Activated CD4-positive, alpha-beta T cell treated with anti-CD3 and anti-CD28 coated beads, Interleukin-2, Interleukin-4, amounts not matched to agents 100 ng/mL and 50 ng/mL, durations not matched to agents 16 hours and 8 hours (primary cell): ENCODE measurements at regions not wholly inside any gene's neighbourhood (a gene's known extent, or its start where the extent isn't known, plus 50 kb on each side); places are given as distances from the start of the nearest gene placed in this dataset.
"Not testable (repeated sequence)": the region's sequence is repeated elsewhere in the genome, so short reads cannot be mapped to it uniquely, and the experiment has no call there.

ENCODE experiments used
- DNase-seq: peaks from one replicate; pipeline ENCODE4 v3.0.0-alpha.2; 2020; ENCODE audit warnings: low spot score

DNA sequence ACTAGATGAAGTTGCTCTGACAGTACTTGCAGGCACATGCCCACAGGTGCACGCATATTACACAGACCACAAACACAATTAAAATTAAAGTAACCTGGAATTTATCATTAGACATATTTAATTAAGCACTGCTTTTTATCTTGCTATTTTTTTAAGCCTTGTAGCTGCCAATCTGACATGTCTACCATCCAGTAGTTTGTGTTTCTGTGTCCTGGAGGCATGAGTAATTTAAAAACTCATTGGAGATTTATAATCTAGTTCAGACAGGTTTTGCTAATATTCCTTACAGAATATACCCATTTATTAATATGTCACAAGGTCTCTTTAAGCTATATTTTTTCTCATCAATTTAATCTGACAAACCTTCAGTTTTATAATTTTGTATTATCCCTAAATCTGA, 445.0 kb upstream of the KLF6 start:
- no peak for DNase-seq

DNA sequence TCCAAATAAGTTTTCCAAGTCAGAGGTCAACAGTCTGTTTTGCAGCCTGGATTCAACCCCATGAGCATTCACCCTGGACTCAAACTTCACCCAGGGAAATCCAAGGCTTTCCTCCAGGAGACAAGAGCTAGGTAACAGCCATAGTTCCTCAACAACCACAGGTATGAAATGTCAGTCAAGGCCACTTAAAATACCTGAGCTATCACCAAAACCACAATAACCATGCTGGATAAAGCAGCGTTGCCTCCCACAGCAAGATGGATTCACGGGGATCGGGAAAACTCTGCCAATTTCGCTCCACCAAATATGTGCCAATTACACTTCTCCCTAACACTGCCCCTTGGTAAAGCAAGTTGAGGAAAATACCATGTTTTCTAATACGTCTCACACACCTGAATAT, 444.1 kb upstream of the KLF6 start:
- no peak for DNase-seq

DNA sequence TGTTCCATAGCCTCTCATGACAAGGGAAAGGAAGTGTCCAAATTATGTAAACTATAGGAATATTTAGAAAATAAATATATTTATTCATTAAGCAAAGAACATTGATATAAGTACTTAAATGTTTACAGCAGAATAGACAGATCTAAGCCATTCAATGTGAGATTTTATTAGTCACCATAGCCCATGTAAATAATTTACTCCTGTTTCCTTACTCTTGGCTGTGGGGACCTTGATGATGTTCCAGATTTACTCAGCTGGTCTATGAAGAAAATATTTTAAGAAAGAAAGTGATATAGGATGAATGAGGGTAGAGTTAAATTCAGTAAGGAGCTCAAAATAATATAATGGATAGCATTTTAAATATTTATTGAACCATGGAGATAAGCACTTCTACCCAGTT, 442.6 kb upstream of the KLF6 start:
- no peak for DNase-seq

DNA sequence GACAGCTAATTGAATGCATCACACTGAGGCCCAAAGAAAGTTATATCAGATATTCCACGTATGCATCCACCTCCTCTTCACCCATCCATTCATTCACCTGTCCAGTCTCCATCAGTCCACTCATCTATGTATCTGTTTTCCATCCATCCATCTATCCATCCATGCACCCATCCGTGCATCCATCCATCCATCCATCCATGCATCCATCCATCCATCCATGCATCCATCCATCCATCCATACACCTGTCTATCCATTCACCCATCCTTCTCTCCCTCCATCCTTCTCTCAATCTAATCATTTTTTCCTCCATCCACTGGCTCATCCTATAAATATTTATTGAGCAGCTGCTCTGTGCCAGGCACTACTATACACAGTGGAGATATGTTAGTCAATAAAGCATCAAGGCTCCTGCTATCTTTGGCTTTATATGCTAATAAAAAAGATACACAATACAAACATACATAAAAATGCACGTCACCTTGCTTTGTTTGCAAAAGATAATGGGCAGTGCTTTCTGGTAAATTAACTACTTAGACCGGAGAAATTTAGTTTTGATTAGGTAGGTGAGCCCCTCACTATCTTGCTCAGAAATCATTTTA, 442.0 kb upstream of the KLF6 start:
- no peak for DNase-seq

DNA sequence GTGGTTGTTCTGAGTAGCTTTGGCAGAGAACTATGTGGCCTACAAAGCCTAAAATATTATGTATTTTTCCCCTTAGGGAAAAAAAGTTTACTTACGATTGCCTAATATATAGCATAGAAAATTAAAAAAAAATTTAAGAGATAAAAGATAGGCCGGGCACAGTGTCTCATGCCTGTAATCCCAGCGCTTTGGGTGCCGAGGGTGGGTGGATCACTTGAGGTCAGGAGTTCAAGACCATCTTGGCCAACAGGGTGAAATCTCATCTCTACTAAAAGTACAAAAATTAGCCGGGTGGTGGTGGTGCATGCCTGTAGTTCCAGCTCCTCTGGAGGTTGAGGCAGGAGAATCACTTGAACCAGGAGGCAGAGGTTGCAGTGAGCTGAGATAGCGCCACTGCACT, 439.2 kb upstream of the KLF6 start:
- no peak for DNase-seq

DNA sequence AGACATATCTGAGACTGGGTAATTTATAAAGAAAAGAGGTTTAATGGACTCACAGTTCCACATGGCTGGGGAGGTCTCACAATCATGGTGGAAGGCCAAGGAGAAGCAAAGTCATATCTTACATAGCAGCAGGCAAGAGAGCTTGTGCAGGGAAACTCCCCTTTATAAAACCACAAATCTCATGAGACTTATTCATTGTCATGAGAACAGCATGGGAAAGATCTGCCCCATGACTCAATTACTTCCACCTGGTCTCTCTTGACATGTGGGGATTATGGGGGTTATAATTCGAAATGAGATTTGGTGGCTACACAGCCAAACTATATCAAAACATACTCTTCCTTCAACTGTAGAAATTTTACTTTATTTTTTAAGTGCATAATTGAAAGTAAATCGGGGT, 436.3 kb upstream of the KLF6 start:
- DNase-seq = not testable (repeated sequence)

DNA sequence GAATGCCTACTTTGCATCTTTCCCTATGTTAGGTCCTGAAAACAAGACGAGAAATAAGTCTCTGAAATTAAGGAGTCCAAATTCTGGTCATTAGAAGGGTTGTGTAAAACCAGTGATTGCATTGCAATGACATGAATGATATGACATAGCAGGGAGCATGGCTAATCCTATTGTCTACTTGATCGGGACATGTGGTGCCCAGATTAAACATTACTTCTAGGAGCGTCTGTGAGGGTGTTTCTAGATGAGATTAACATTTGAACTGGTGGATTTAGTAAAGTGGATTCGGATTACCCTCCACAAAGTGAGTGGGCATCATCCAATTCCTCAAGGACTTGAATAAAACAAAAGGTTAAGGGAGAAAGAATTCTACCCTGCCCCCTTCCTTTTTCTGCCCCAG, 434.9 kb upstream of the KLF6 start:
- no peak for DNase-seq

DNA sequence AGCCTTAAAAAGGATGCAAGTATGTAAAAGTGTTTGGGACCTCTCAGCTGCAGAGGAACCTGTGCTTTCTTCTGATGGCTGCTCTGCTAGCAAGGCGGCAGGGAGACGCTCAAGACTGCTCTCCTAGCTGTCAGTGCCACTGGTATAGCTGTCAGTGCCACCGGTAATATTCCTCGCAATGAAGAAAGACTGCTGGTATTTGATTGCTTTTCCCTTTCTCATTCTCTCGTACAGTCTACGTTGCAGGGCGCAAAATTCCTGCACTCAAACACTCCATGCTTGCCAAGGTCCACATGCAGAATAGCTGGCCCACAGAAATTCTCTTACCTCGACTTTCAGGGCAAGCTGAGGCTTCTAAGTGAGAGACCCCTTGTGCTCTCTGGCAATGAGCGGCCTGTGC, 432.6 kb upstream of the KLF6 start:
- DNase-seq = no peak

DNA sequence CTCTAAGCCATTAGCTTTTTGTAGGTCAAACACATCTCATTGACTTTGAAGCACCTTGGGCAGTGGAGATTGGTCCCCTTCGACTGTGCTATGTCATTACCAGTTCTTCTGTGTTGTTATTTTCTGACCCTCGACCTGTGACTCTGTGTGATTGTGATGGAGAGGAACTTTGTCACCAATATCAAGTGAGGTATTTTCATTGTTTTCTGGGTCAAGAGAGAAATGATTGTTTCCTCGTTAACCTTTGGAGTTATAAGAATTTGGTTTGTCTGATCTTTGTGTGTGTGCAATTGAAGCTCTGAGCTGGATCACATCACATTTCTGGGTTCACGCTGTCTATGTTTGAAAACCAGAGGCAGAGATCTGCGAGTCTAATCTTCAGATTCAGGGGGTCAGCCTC, 432.2 kb upstream of the KLF6 start:
- no peak for DNase-seq

DNA sequence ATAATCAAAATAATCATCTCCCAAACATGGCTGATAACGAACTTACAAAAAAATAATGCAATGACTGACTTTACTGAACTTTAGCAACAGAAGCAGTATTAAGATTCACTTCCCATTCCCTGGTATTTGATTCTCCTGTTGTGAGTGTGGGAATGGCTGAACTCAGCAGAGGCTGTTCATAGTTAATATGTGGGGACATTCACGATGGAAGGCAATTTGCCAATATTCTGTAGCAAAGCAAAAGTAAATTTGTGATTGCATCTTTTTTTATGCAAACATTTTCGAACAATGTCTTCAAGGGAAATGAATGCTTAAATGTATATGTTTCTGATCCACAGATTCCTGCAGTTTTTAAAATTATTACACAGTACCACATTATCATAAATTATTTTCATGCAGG, 431.7 kb upstream of the KLF6 start:
- DNase-seq = no peak

DNA sequence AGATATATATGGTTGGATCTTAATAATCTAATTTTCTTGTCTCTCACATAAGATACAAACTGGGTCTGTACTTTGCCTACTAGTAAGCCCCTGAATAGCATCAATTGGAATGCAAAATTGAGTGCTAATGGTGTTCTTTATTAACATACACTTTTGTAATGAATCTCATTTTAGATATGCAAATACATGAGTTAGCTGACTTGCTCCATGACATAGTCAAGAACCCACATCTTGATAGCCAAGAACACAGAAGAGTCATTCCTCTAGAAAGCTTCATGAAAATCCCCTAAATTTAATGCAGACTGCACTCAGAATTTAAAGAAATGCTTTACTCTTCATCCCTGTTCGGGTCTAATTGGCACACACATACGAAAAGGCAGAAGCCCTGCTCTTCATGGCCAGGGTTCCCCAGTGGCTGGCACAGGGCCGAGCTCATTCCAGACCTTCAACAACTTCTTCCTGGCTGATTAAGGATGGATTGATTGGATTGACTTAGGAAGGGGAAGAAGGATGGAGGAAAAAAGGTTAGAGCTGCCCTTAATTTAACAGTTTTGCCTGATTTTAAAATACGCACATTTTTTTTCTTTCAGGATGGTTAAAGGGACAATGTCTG, 431.1 kb upstream of the KLF6 start:
- DNase-seq = no peak

DNA sequence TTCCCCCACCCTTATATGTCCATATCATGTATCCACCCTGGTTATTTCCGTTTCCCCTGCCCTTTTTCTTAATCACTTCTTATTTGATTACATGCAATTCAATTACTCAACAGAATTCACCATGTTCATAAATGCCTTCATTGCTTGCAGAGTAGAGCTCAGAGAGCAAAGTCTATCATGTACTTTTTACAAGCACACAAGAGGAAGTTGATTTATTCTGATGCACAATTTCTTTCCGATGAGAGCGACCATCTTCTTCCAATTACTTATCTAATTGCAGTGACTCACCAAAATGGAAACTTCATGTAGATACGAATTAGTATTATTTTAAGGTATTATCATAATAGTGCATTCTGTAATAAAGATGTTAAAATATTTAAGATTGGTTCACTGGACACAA, 430.5 kb upstream of the KLF6 start:
- no peak for DNase-seq

DNA sequence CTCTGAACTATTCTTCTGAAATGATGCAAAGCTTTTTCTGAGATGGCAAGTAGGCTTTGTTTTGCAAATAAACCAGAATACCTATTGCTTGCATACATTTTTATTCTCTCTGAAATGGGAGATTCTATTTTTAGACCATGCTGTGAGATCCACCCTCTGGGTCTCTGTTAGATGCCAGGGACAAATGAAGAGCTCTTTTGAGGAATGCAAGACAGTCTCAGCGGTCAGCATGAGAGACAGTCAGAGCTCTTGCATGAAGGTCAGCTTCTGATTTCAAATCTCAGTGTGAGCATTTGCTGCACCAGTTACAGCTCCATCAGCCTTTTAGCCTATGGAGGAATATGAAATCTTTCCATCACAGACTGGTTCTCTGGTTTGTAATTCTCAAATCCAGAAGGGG, 429.9 kb upstream of the KLF6 start:
- no peak for DNase-seq

DNA sequence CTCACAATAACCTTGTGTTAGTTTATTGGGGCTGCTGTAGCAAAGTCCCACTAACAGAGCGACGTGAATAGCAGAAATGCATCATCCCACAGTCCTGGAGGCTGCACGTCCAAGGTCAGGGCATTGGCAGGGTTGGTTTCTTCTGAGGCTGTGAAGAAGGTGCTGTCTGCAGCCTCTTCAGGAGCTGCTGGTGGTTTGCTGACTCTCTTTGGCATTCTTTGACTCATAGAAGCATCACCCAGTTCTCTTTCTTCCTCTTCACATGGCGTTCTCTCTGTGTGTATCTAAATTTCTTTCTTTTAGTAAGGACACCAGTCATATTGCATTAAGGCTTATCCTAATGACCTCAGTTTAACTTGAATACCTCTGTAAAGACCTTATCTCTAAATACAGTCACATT, 428.4 kb upstream of the KLF6 start:
- DNase-seq = no peak

DNA sequence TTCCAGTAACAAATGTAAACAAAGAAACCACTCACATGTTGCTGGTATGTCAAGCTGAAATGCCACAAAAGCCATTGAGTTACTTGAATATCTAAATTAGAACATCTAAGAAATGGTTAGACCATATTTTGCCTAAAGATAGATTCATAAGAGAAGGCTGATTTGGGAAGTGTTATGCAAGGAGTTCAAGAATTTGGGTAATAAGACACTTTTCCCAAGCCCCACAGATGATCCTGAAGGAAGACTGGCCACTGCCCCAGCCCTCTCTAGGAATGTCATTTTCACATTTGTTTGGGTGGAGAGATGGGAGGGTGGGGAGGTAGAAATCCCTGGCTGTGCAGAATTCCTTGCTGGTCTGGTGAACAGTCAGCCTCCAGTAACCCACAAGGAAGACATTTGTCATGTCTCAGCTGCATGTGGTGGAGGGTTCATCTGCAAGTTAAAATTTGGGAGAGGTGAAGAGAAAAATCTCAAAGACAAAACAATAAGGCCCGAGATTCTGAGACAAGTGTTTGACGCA, 427.2 kb upstream of the KLF6 start:
- no peak for DNase-seq

DNA sequence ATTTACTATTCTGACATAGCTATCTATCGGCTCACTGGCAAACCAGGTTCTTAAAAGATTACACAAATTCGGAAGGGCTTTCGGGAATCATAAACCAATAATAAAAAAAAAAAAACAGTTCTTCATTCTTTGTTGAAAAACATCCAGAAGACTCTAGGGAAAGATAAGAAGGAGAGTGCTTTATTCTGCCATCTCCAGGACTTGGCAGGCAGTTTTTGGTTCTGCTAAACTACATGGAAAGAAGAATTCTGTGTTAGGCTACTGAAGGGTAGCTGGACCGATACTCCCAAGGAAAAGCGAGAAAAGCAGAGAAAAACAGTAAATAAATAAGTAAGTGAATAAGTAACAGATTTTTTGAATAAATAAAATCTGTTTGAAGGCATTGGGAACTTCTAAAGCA, 423.5 kb upstream of the KLF6 start:
- DNase-seq = no peak

DNA sequence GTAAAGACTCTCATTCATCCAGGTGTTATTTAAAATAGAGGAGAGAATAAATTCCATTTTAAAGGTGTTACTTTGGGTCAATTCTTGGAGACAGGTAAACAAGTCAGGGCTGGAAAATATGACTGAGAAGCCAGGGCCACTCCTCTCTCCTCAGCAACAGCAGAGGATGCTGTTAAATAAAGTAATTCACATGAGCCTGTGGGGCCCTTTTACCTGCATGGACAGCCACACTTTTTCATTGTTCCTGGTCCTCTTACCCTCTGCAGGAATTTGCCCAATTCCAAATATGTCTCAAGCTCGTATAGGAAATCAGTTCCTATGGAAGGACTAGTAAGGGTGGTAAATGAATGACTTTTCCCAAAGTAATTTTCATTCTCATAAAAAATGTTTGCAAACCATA, 420.1 kb upstream of the KLF6 start:
- DNase-seq = no peak

DNA sequence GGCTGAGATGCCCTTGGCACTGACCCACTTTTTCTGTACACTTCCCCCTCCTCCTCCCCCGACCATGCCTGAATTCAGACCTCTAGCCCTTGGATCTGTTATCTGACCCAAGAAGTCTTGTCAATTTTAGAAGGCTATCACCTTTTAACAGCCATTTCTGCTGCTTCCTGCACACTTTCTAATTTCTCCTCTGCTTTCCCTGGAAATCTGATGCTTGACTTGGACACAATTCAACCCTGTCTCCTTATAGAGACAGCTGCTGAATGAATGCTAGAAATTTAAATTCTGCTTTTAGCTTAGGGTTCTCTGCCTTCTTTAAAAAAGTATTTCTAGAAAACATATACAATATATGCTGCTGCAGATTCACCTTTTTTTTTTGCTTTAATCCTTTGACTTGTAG, 417.9 kb upstream of the KLF6 start:
- DNase-seq = no peak

DNA sequence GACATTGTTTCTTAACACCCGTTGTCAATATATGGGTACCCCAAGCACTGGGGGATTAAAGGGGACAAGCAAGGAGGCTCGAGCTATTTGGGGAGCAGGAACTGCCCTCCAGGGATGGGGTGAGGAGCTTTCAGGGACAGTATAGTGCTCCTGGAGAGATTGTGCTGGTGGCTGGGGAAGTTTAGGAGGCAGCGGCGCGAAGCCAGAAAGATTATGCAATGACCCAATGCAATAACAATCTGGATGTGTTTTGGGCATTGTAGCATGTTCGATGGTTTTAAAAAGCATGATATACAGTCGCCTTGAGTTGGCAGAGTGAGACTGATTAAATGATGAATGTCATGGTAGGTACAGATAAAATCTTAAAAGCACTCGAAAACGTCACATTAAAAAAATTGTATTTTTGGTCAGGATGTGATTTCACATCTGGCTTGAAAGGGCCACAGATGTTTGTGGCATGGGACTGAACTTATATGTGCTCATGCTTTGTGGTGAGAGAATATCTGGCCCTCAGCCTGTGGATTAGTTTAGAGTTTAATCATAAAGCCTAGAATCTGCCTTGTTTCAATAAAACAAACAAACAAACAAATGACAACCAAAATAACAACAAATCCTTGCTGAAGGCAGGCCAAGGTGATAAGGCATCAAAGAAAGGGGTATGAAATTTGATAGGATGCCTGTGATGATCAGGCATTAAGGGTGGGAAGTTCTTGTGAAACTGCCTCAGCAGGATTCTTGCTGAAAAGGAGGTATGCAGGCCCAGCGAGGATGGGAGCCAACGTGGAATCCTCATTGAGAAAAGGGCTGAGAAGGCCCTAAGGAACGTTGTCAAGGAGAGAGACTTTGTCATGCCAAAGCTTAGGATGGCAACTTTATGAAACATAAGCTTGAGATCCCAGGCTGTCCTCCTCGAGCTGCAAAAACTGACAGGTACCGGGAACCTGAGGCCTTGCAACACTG, 417.1 kb upstream of the KLF6 start:
- no peak for DNase-seq

DNA sequence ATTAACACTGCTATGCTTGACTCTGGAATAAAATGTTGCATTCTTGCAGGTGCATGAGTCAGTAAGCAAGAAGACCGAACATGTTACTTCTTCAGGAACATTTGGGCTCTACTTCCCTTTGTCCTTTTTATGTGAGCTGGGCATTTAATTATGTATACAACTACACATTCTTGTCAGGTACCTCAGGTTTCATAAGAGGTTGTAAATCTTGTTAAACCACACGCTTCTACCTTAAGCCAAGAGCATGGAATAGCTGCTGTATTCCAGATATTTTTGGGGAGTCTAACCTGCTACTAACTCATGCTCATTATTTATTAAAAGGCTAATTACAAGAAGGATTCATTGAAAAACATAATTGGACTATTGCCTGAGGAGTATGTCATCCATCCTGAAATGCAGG, 414.2 kb upstream of the KLF6 start:
- no peak for DNase-seq

DNA sequence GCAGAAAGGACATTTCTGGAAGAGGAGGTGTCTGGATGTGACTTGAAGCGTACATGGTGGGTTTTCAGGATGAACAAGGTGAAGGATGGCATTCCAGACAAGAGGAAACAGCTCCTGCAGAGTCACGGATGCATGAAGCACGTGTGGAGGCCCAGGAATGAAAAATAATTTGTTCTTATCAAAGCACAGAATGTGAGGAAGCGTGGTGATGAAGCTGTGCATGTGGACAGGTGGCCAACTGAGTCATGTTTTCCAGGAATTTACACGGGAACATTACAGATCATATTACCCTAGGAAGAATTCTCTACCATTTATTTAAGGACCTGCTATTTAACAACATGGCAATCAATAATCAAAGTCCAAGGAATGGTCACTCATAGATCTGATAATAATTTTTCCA, 413.2 kb upstream of the KLF6 start:
- no peak for DNase-seq

DNA sequence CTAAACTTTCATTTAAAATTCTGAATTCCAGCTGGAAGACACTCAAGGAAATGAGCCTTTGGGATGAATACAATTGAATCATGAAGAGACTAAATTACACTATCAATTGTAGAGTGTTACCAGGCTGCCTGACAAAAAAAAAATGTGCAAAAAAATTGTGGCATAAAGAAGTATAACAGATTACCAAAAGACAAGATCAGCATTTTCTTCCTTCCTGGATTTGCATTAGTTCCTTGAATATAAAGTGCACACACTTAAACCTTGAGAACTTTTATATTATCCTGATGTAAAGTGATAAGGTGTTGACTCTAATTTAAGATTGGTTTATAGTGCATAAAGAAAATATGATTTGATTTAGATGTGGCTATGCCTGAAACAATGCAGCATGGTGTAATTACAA, 412.7 kb upstream of the KLF6 start:
- no peak for DNase-seq

DNA sequence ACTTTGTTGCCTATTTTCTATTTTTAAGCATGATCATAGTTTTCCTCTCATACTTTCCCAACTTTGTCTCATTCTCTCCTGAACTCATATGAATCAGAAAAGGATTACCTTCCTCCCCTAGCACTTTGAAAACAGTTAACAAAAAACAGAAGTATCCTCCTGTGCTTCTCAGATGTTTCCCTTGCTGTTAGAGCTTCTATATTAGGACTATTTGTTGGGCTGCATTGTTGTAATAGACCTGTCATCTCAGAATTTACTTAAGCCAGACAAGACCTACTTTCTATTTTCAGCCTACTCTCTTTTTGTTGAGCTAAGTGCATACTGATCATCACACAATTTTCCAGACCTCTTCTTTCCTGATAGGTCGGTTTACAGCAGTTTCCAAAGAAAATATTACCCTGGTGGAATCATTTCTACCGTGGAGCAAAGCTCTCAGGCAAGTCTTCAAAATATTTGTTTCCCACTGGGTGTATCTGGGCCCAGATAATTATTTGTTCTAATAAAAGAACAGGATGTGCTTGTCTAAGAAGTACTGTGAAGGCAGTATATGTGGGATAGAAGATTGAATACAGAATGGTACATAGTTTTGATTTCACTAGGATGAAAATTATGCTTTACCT, 411.9 kb upstream of the KLF6 start:
- DNase-seq = no peak
